Mesothelial cell of epicardium (in vitro differentiated cells): ENCODE measurements at regions not wholly inside any gene's neighbourhood (a gene's known extent, or its start where the extent isn't known, plus 50 kb on each side); places are given as distances from the start of the nearest gene placed in this dataset.

Source experiments
- DNase-seq, 2 experiments: peaks; one replicate each; pipeline ENCODE4 v3.0.0; 2021; ENCODE audit warnings: low spot score in 2 of 2; ENCODE audit not compliant: unreplicated experiment in 2 of 2
- H3K27ac Mint-ChIP-seq: 2 replicates; pipeline ENCODE4 v1.8.0; 2021; ENCODE audit warnings: mixed read lengths
- H3K27me3 Mint-ChIP-seq: 2 replicates; pipeline ENCODE4 v1.8.0; 2021; ENCODE audit warnings: low read depth, mixed read lengths
- H3K36me3 Mint-ChIP-seq: 2 replicates; pipeline ENCODE4 v1.8.0; 2021; ENCODE audit warnings: mixed read lengths
- H3K4me1 Mint-ChIP-seq: 2 replicates; pipeline ENCODE4 v1.8.0; 2021; ENCODE audit warnings: mixed read lengths
- H3K4me3 Mint-ChIP-seq: 2 replicates; pipeline ENCODE4 v1.8.0; 2021; ENCODE audit warnings: mild to moderate bottlenecking, moderate library complexity, mixed read lengths
- H3K9me3 Mint-ChIP-seq: 2 replicates; pipeline ENCODE4 v1.8.0; 2021; ENCODE audit warnings: mixed read lengths
- CTCF ChIP-seq: fragments of 200-600 bp; sonication (generic); IDR thresholded peaks from one replicate; pipeline ENCODE4 v1.5.0; 2021; ENCODE audit warnings: antibody characterized with exemption; ENCODE audit not compliant: unreplicated experiment

- Mint-ChIP-seq H3K4me1 (no peaks in the 10 kb centered on the region), H3K27ac (no peak overlapping the region), H3K36me3 (no peaks in the 10 kb centered on the region), H3K27me3 (peaks cover 2% of the 10 kb centered on the region), H3K4me3 (no peak overlapping the region), H3K9me3 (peaks cover 5% of the 10 kb centered on the region)
- no peak for DNase-seq
- TF ChIP-seq CTCF = no peak
Measured at GRCh38 chr11:109148669-109149068, 273.3 kb upstream of the C11orf87 start.

GRCh38 chr11:109150581-109150980 is 271.4 kb upstream of the C11orf87 start:
- Mint-ChIP-seq H3K27me3 (peaks cover 2% of the 10 kb centered on the region), H3K27ac (no peak overlapping the region), H3K9me3 (peaks cover 5% of the 10 kb centered on the region), H3K4me3 (no peak overlapping the region), H3K36me3 (no peaks in the 10 kb centered on the region), H3K4me1 (no peaks in the 10 kb centered on the region)
- TF ChIP-seq CTCF = no peak
- DNase-seq = no peak

GRCh38 chr11:109153836-109154235 is 268.2 kb upstream of the C11orf87 start:
- peaks cover 18% of the 10 kb centered on the region for H3K9me3 Mint-ChIP-seq
- no peaks in the 10 kb centered on the region for H3K4me1 Mint-ChIP-seq
- no peak overlapping the region for H3K27ac Mint-ChIP-seq
- H3K36me3 Mint-ChIP-seq = no peaks in the 10 kb centered on the region
- no peak for DNase-seq
- H3K4me3 Mint-ChIP-seq = no peak overlapping the region
- peaks cover 2% of the 10 kb centered on the region for H3K27me3 Mint-ChIP-seq
- TF ChIP-seq CTCF = no peak

- no peak for DNase-seq
- Mint-ChIP-seq H3K4me1 (no peaks in the 10 kb centered on the region), H3K4me3 (no peak overlapping the region), H3K27ac (no peak overlapping the region), H3K9me3 (peaks cover 21% of the 10 kb centered on the region), H3K36me3 (no peaks in the 10 kb centered on the region), H3K27me3 (peaks cover 2% of the 10 kb centered on the region)
- TF ChIP-seq CTCF = no peak
Measured at GRCh38 chr11:109155291-109155690, 266.7 kb upstream of the C11orf87 start.

- no peak for TF ChIP-seq CTCF
- Mint-ChIP-seq H3K27ac (no peak overlapping the region), H3K9me3 (peaks cover 6% of the 10 kb centered on the region), H3K4me1 (no peaks in the 10 kb centered on the region), H3K27me3 (peaks cover 10% of the 10 kb centered on the region), H3K4me3 (no peak overlapping the region), H3K36me3 (no peaks in the 10 kb centered on the region)
- DNase-seq = no peak
Measured at GRCh38 chr11:109165035-109165434, 257.0 kb upstream of the C11orf87 start.

- TF ChIP-seq CTCF = no peak
- H3K36me3 Mint-ChIP-seq = no peaks in the 10 kb centered on the region
- peaks cover 10% of the 10 kb centered on the region for H3K27me3 Mint-ChIP-seq
- H3K4me1 Mint-ChIP-seq = no peaks in the 10 kb centered on the region
- H3K27ac Mint-ChIP-seq = no peak overlapping the region
- no peaks in the 10 kb centered on the region for H3K9me3 Mint-ChIP-seq
- DNase-seq = no peak
- no peak overlapping the region for H3K4me3 Mint-ChIP-seq
Measured at GRCh38 chr11:109166441-109166840, 255.5 kb upstream of the C11orf87 start.
